B cell (primary cell): ENCODE measurements at regions not wholly inside any gene's neighbourhood (a gene's known extent, or its start where the extent isn't known, plus 50 kb on each side); places are given as distances from the start of the nearest gene placed in this dataset.

Experiments
- EZH2 ChIP-seq: IDR thresholded peaks from 2 replicates; pipeline ENCODE4 v1.6.1; 2012; ENCODE audit warnings: borderline replicate concordance, low read depth, mild to moderate bottlenecking, moderate library complexity, low read length; ENCODE audit not compliant: insufficient read depth, poor library complexity, severe bottlenecking
- TF ChIP-seq, protein P1 (sequence below): fragments of 200-600 bp; IDR thresholded peaks from one replicate; pipeline ENCODE4 v1.8.0; 2022; ENCODE audit warnings: antibody characterized with exemption, mild to moderate bottlenecking

- TF ChIP-seq, protein P1, sequence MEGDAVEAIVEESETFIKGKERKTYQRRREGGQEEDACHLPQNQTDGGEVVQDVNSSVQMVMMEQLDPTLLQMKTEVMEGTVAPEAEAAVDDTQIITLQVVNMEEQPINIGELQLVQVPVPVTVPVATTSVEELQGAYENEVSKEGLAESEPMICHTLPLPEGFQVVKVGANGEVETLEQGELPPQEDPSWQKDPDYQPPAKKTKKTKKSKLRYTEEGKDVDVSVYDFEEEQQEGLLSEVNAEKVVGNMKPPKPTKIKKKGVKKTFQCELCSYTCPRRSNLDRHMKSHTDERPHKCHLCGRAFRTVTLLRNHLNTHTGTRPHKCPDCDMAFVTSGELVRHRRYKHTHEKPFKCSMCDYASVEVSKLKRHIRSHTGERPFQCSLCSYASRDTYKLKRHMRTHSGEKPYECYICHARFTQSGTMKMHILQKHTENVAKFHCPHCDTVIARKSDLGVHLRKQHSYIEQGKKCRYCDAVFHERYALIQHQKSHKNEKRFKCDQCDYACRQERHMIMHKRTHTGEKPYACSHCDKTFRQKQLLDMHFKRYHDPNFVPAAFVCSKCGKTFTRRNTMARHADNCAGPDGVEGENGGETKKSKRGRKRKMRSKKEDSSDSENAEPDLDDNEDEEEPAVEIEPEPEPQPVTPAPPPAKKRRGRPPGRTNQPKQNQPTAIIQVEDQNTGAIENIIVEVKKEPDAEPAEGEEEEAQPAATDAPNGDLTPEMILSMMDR: no peak
- TF ChIP-seq EZH2: no peak
These were observed 190.2 kb downstream of the CPE start for GRCh38 chr4:165569031-165569430.
